GM12875 (cell line): ENCODE measurements at regions not wholly inside any gene's neighbourhood (a gene's known extent, or its start where the extent isn't known, plus 50 kb on each side); places are given as distances from the start of the nearest gene placed in this dataset.

ENCODE experiments used
- H3K4me3 ChIP-seq: one replicate; pipeline ENCODE4 v1.5.1; 2011; ENCODE audit warnings: low read depth, low read length, control low read depth
- CTCF ChIP-seq: IDR thresholded peaks from 2 replicates; pipeline ENCODE4 v1.5.1; 2011; ENCODE audit warnings: low read depth, mild to moderate bottlenecking, control low read depth, inconsistent platforms, low read length, moderate library complexity, borderline replicate concordance; ENCODE audit not compliant: insufficient read depth

- no peak for TF ChIP-seq CTCF
- no peak overlapping the region for H3K4me3 ChIP-seq
Measured at GRCh38 chr11:79634905-79635304, 194.1 kb upstream of the TENM4 start.

- TF ChIP-seq CTCF, result no peak
- no peak overlapping the region for H3K4me3 ChIP-seq
Measured at GRCh38 chr11:79627281-79627680, 186.5 kb upstream of the TENM4 start.

GRCh38 chr11:79626135-79627075, 185.6 kb upstream of the TENM4 start:
- no peak overlapping the region for H3K4me3 ChIP-seq
- no peak for TF ChIP-seq CTCF

GRCh38 chr11:79623375-79623774, 182.5 kb upstream of the TENM4 start:
- H3K4me3 ChIP-seq, result no peak overlapping the region
- no peak for TF ChIP-seq CTCF

GRCh38 chr11:79617561-79617960, 176.7 kb upstream of the TENM4 start:
- H3K4me3 ChIP-seq, result no peak overlapping the region
- TF ChIP-seq CTCF, result no peak

- TF ChIP-seq CTCF, result no peak
- no peak overlapping the region for H3K4me3 ChIP-seq
Measured at GRCh38 chr11:79616392-79616851, 175.6 kb upstream of the TENM4 start.

- TF ChIP-seq CTCF, result no peak
- no peak overlapping the region for H3K4me3 ChIP-seq
Measured at GRCh38 chr11:79615425-79615824, 174.6 kb upstream of the TENM4 start.
